Omental fat pad (tissue), 3 donors: ENCODE measurements at regions not wholly inside any gene's neighbourhood (a gene's known extent, or its start where the extent isn't known, plus 50 kb on each side); places are given as distances from the start of the nearest gene placed in this dataset.

Experiments
- ATAC-seq: fragments of 150-250 bp; one replicate; pipeline ENCODE4 v1.9.1; 2016; ENCODE audit warnings: mild to moderate bottlenecking, moderate library complexity; ENCODE audit not compliant: low FRiP score
- DNase-seq: peaks from one replicate; pipeline ENCODE4 v3.0.0-alpha.2; 2019; ENCODE audit warnings: low spot score
- TF ChIP-seq, protein P1 (sequence below), 3 donors: fragments of 450-650 bp; IDR thresholded peaks; one replicate each; pipeline ENCODE4 v1.5.1; 2016 to 2017; ENCODE audit warnings: antibody characterized with exemption in 3 of 3, mild to moderate bottlenecking in 3 of 3, moderate library complexity in 2 of 3

DNA sequence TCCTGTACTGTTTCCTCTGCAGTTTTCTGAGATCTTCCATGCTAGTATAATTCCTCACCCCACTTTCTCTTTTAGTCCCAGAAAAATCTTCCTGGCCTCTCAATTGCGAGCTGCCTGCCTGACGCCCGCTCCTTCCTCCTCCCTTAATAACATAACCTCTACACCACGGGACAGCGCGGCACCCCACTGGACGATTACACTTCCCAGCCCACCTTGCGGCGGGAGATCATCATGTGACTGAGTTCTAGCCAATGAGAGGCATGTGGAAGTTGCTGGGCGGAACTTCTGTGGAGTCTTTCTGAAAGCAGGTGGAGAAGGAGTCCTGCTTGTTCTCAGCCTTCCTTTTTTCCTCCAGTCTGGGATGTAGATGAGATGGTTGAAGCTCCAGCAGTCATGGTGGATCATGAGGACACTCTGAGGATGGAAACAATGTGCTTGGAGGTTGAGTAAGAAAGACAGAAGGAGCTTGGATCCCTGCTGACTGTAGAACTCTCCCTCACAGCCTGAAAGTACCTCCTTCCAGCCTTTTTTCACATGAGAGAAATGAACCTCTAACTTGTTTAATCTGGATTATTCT lies 133.6 kb upstream of the VRK1 start:
- no peak for ATAC-seq
- no peak for DNase-seq
- TF ChIP-seq, protein P1, sequence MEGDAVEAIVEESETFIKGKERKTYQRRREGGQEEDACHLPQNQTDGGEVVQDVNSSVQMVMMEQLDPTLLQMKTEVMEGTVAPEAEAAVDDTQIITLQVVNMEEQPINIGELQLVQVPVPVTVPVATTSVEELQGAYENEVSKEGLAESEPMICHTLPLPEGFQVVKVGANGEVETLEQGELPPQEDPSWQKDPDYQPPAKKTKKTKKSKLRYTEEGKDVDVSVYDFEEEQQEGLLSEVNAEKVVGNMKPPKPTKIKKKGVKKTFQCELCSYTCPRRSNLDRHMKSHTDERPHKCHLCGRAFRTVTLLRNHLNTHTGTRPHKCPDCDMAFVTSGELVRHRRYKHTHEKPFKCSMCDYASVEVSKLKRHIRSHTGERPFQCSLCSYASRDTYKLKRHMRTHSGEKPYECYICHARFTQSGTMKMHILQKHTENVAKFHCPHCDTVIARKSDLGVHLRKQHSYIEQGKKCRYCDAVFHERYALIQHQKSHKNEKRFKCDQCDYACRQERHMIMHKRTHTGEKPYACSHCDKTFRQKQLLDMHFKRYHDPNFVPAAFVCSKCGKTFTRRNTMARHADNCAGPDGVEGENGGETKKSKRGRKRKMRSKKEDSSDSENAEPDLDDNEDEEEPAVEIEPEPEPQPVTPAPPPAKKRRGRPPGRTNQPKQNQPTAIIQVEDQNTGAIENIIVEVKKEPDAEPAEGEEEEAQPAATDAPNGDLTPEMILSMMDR (IDR thresholded peaks at IDR 0.05): no peak

DNA sequence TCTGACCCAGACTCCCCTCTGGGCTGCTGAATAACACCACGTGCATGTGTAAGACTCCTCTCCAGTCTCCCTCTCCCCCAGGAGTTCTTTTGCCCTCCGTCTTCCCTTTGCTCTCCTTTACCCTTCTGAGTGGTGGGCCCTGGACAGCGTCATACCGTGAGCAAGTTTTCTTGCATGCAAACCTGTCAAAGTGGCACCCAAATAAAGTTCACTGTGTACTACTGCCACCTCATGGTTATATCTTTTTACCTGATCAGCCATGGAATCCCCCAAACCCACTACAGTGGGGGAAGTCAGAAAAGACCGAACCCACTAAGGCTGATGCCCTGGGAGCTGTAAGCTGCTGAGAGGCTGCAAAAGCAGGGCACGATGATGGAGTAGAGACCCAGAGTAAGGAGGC lies 131.1 kb upstream of the VRK1 start:
- DNase-seq: no peak
- TF ChIP-seq, protein P1 (IDR thresholded peaks at IDR 0.05): no peak
- no peak for ATAC-seq

DNA sequence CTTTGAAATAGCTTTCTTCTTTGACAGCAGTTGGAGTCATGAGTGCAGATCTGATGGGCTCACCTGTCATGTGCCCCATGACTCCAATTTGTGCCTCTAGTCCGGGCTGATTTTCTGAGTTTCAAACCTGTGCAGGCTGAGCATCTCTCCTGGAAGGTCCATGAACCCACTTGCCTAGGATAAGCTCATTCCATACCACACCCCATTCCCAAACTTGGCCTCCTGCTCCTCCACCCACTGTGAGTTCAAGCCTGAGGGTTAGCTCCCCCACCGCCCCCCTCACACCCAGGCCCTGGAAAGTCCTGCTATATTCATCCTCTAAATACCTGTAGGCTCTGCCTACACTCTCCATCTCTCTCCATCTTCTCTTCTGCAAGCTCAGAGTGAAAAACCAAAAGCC lies 126.8 kb upstream of the VRK1 start:
- ATAC-seq (no peak), DNase-seq (no peak)
- TF ChIP-seq, protein P1 (IDR thresholded peaks at IDR 0.05): no peak

DNA sequence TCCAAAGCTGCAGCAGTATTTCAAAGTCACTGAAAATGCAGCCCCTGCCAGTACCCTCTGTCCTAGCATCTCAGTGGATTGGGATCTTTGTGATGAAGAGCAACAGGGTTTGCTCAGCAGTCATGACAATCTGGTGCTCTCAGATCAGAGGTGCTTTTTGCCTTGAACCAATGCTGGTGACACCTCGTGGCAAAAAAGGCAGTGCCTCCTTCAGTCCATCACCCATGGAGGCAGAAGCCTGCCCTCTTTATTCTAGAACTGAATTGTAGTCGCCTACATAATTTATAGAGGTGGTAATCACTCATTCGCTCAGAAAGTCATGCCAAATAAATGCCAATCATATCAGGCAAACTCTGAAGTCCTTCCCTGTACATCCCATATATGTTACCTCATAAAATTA lies 126.0 kb upstream of the VRK1 start:
- TF ChIP-seq, protein P1 (IDR thresholded peaks at IDR 0.05): no peak
- no peak for ATAC-seq
- DNase-seq: no peak

DNA sequence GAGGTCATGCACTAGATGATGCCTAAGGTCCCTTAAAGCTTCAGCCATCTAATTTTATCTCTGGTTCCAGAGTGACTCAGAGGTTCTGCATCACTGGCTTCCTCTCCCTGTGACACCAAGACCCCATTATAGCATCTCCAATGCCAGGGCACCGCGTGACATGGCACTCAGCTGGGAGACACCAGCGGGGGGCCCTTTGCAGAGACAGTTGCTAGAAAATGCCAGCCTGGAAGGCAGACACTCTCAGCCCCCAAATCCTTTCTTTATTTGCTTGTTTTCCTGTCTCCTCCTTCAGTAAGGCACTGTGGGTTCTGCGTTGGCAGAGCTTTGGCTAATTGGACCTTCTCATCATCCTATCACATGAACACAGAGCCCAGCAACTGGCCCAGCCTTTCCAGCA lies 123.5 kb upstream of the VRK1 start:
- DNase-seq (no peak), ATAC-seq (no peak)
- TF ChIP-seq, protein P1 (IDR thresholded peaks at IDR 0.05): no peak

DNA sequence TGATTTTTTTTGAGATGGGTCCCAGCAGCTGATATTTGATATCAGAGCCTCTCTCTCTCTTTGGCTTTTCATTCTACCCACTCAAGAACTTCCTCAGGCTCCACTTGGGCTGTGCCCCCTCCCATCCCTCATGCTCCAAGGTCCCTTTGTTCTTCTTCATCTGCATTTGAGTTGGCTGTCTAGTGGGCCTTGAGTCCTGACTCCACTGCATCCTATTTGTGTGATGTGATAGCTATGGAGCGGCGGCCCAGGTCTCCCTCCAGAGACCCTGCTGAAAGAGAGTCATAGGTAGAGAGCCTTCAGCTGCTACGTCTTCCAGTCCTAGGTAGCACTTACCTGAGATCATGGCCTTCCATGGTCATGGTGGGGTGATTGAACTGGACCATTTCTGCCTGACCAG lies 123.1 kb upstream of the VRK1 start:
- ATAC-seq (no peak), DNase-seq (no peak)
- TF ChIP-seq, protein P1 (IDR thresholded peaks at IDR 0.05): no peak

DNA sequence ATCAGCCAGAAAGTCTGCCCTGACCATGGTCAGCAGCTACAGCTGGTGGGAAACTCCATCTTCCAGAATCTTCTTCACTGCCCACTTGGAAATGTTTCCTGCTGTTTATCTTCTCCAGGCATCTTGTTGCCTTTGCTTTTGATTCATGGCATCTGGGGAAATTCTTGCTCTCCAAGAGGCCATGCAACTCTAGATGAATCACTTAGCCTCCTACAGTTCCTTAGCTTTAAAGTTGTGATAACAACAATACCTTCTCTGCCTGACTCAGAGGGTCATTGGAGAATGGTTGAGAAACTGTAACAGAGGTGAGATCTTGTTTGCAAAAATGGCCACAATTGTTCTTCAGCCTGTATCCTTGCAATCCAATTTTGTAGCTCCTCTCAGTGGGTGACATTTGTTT lies 121.0 kb upstream of the VRK1 start:
- TF ChIP-seq, protein P1 (IDR thresholded peaks at IDR 0.05): no peak
- no peak for ATAC-seq
- no peak for DNase-seq
